CD1c-positive myeloid dendritic cell (primary cell): ENCODE measurements at regions not wholly inside any gene's neighbourhood (a gene's known extent, or its start where the extent isn't known, plus 50 kb on each side); places are given as distances from the start of the nearest gene placed in this dataset.

Source experiments
- DNase-seq: peaks from one replicate; pipeline ENCODE4 v3.0.0-alpha.2; 2016; ENCODE audit errors: extremely low spot score

DNA sequence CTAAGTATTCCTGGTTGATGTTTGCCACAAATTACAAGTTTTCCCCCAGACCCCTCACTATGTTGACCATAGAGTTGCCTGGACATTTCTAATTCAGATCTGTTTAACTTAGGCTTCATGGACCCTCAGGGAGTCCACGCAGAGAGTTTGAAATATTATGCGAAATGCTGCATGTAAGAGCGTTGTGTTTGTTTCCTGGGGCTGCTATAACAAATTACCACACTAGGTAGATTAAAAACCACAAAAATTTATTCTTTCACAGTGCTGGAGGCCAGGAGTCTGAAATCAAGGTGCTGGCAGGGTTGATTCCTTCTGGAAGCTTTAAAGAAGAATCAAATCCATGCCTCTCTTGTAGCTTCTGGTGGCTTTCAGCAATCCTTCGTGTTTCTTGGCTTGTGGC lies 177.9 kb upstream of the KITLG start:
- no peak for DNase-seq

DNA sequence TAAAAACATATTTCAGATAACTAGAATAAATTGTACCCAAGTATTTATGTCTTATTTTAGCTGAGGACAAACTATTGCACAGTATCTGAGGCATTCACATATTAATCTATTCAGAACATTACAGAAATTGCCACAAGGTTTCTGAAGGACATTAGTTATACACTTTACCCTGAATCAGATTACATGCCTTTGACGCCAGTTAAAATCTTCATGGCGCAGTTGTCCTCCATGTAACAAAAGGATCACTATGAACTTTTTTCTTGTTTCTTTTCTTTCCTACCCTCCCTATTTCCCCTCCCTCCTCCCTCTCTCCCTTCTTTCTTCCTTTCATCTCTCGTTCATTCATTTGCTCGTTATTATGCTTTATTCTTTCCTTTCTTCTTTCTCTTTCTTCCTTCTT lies 176.6 kb upstream of the KITLG start:
- DNase-seq, result no peak

DNA sequence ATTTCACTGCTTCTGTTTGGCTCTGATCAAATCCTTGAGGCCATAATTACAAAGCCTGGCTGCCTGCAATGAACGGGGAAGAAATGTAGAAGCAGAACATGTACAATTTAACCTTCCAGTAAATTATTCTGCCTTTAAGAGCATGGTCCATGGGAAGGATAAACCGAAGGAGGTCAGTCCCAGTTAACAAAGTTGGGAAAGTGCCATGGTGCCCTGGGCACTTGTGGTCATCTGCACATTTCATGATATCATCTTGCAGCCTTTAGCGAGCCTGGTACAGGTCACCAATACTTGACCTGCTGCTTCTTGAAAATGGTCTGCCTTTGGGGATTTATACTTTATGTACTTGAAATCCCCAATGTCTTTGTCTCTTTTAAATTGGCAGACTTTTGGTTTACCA lies 175.9 kb upstream of the KITLG start:
- DNase-seq, result no peak

DNA sequence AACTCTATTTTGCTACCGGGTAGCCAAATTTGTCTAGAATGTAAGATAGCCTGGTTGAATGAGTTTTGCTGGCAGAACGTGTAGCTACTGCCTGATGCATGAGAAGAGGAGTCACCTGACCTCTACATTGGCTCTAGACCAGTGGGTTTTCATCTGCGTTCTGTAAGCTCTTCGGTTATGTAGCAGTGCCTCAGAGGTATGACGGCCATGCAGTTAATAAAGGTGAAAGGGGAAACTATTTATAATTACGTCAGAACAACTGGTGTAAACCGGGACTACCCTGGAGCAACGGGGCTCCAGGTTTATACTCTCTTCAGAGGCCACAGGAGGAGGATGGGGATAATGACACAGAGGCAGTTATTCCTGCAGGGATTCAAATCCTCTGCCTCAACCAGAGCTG lies 173.4 kb upstream of the KITLG start:
- DNase-seq, result no peak

DNA sequence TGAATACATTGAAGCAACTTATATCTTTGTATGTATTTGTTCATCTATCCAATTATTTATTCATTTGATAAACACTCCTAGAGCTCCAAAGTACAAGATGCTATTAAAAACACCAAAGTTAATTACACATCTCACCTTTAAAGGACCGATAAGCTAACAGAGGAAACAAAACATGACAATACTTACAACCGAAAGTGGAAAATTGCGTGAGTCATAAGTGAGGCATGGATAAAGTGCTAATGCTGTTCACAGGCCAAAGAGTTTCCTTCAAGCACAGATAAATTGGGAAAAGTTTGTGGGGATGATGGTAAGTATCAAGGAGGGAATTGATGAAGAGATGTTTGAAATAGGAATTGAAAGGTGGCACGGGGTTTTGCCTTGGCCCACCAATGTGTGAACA lies 172.8 kb upstream of the KITLG start:
- no peak for DNase-seq

DNA sequence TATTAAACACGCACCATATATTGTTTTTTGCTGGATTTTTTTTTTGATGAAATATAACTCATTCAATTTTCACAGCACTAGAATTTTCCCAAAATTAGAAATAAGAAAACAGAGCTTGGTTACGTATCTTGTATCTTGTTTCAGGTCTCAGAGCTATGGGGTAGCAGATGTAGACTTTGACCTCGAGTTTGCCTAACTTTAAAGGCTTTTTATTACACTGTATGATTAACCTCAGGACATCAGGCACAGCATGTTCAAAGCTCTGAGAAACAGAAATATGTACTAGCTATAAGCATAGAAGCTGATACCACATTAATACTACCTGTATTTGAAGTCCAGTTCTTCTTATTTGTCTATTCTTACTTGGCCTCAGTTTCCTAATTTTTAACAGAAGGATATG lies 171.9 kb upstream of the KITLG start:
- DNase-seq, result no peak

DNA sequence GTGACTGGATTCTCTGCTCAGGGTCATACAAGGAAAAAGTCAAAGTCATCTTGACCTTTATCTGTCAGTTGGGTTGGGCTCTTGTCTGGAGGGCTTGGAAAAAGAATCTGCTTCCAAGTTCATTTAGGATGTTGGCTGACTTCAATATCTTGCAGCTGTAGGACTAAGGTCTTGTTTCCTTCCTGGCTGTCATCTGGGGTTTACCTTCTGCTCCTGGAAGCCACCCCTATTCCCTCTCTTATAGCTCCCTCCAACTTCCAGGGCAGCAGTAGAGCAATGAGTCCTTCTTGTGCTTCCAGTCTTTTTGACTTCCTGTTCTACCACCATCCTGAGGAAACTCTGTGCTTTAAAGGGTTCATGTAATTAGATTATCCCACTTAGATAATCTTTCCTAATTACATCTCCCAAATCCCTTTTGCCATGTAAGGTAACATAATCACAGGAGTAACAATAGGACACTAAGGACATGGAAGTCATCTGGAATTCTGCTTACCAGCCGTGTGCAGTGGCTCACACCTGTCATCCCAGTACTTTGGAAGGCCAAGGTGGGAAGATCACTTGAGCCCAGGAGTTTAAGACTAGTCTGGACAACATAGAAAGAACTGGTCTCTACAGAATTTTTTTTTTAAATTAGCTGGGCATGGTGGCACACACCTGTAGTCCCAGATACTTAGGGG lies 170.7 kb upstream of the KITLG start:
- no peak for DNase-seq

DNA sequence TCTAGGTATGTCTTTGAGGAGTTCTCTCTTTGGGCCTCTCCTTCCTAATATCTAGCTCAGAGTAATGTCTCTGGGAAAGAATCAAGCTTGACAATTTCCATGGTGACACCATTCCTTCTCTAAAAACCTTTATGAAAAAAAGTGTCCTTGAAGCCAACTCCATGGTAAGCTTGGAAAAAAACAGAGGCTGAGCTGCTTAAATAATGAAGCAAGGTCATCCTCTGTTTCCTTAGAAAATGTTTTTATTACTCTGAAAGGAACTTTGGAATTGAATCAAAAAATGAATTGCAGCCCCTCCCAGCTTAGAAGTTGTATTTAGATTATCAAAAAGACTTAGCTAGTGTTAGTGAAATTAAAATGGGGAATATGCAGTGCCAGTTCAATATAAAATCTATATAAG lies 166.1 kb upstream of the KITLG start:
- no peak for DNase-seq

DNA sequence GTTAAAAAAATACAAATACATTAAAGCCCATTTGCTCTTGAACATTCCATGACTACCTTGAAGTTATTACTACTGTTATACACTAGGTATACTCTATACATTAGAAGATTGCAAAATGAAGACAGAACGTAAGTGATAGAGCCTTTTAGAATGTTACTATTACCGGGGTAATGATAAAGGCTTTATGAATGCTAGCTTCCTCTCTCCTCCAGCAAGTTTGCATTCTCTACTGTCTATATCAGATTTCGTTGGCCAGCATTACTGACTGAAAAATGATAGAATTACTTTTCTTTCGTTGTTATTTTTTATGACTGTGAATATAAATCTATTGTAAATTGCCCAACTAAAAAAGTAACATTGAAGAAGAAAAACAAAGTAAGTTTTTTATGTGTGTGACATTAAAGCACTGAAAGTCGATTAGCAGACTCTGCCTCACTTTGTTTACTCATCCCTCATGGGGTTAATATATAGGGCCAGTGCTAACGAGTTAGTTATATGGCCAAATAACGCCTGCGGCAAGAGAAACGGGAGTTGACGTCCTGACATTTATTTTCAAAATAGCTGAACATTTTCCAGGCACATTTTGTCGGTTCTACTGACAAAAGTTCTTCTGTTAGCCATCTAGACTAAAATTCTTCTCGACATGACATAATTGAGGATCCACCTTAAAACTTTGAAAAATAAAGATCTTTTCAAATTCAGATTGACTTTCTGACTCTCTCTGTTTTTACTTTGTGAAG lies 163.8 kb upstream of the KITLG start:
- DNase-seq, result no peak

DNA sequence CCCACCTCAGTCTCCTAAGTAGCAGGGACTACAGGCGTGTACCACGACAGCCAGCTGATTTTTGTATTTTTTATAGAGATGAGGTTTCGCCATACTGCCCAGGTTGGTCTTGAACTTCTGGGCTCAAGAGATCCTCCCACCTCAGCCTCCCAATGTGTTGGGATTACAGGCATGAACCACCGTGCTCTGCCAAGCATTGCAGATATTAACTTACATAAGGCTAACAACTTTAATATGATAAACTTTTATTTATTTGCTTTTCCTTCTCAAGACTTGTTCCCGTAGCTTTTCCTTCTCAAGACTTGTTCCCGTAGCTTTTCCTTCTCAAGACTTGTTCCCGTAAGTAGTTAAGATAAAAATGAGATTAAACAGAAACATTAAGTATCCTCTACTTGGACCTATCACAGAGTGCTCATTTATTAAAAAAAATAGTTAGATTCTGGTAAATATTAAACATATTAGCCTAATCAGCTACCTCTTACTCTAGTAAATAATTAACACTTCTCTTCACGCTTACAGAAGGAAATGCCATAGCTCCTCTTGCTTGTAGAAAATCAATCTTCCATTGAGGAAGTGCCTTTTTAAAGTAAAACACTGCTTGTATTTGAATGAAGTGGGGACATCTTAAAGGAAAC lies 157.7 kb upstream of the KITLG start:
- DNase-seq, result no peak

DNA sequence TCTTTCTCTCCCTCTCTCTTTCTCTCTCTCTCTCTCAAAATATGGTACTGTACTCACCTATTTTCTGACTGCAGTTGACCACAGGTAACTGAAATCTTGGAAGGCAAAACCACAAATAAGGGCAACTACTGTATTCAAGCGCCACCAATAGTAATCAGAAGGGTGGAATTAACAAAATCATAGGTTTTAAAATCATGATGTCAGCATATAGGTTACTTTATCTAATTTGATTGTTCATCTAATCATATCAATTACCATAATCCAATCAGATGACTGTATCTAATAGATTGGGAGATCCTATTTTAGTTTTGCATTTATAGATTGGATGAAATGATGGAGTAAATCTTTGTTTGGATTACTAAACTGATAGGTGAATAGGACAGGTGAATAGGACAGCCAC lies 155.8 kb upstream of the KITLG start:
- DNase-seq, result no peak

DNA sequence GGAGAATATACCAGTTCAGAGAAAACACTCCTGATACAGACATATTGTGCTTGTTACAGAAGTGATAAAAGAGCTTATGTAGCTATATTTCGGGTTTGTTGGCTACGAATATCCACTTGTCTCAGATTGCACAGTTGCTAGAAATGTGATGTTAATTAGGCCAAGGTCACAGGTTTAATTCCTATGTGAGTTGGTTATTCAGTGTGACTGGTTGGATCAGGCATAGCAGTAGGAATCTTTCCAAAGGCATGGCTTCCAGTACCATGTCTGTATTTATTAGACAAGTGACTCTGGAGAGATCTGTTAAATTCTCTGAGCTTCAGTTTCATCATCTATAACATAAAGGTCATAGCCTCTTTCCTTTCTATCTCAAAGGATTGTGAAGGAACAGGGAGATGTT lies 152.7 kb upstream of the KITLG start:
- no peak for DNase-seq

DNA sequence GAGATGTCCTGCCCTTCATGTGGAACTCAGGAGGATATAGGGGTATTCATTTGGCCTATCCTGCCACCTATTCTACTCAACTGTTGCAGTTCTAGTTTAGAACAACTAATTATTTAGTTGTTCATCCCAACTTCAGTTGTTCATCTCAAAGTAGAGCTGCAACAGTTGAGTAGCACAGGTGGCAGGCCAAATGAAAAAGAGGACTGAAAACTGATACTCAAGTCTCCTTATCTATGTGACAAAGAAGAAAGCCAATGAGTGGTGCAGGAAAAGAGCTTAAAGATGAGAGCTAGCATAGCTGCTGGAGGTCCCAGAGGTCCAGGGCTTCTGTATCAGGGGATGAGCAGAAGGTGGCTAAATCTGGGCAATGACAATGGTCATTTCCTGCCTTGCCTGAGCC lies 148.9 kb upstream of the KITLG start:
- no peak for DNase-seq

DNA sequence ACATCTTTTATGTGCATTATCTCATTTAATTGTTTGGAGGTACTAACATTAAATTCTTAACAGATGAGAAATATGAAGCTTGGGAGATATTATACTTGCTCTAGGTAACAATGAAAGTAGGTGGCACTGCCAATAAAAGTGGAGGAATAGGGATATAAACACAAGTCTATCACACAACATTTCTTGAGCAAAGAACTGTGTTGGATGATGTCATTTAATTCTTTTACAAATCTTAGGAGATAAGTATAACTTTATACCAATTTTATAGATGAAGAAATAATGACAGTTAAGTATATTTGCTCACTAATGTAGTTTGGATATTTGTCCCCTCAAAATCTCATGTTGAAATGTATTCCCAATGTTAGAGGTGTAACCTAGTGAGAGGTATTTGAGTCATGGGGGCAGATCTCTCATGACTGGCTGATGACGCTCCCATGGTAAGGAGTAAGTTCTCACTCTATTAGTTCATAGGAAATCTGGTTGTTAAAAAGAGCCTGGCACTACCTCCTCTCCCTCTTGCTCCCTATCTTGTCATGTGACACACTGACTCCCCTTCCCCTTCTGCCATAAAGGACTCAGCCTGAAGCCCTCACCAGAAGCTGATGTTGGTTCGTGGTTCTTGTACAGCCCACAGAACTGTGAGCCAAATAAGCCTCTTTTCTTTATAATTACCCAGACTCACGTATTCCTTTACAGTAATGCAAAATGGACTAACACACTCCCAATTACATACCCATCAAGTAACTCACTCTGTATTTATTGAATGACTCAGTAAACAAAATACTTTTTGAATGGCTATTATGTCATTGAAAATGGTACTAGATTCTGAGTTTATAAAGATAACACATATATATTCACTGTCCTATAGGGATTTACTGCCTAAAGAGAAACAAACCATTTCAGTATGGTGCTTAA lies 146.8 kb upstream of the KITLG start:
- no peak for DNase-seq

DNA sequence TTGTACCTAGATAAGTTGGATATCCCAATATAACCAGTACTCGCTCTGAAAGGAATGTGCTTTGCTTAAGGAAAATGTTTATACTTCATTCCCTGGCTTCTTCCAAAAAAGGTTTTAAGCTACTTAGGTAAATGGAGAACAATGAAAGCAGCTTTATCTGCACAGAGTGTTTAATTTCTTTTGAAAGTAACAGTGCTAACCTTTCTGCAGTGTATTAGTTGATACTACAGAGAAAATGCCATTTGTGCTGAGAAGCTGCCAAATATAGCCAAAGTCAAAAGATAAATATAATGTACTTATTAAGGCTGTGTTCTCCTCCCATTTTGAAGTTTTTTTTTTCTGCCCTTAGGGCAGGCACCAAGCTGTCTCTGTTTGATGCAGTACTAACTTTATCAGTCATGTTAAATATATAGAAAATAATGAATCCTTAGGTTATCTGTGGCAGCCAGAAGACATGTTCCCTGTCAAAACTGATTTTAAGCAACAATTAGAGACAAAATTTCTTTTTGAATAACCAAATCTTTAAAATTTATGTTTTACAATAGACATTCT lies 145.4 kb upstream of the KITLG start:
- DNase-seq, result no peak

DNA sequence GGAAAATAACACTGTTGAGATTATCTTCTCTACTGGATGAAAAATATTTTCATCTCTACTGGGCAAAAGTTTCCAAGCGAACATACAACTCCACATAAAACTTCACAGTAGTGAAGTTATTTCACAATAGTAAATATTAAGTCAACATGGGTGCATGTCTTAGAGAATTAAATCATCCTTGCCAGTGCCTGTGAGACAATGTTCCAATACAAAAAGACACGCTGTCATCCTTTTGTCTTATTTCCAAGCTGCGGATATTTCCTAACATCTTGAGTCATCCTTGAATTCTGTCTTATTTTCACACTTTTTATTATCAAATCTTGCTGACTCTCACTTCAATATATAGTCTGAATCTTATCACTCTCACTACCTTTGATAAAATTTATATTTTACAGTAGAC lies 142.9 kb upstream of the KITLG start:
- no peak for DNase-seq

DNA sequence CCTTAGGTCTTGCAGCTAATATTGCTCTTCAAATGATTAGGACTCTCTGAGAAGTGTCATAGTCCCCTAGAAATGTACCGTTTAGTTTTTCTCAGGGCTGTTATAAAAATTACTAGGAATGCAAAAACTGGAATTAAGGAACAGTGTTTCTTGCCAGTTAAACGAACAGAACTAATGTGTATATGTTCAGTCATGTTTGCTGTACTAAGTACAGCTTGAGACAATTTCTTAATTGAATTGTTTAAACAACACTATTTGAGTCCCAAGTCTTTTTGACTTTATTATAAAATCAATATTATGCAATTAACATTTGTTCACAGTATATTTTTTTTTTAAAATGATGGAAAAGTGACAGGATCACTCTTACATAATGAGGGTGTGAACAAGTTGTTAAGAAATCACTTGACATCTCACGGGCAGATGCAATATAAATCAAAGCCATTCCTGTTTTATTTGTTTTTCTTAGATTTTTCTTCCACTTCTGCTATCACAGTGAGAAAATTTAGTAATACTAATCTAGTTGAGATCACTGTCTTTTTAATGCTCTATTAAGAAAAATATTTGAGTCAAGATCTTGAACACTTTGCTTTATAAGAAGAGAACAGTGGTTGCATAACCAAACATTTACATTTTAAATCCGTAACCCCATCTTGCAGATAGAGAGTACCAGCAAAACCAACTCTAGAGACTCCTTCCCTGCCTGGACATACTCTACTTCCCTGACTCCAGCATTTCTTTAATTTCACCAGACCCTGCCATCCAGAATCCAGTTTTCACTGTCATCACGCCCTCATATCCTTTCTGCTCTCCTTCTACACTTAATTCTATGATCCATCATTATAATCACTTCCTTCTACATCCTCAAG lies 140.7 kb upstream of the KITLG start:
- DNase-seq, result no peak

DNA sequence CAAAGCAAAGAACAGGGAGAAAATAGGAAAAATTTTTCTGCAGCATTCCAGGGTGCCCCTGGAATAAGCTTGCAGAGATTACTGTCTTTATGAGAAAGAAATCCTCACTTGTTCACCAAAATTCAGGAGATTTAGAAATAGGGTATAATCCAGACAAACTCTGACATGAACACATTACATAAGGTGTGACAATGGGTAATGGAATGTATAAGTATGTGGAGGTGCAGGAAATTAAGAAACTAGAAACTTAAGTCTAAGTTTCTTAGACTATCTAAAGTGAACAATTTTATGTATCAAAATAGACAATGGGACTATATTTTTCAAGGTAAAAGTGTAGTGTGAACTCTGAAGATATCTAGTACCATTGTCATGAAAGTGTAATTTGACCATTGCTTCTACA lies 140.0 kb upstream of the KITLG start:
- DNase-seq, result no peak

DNA sequence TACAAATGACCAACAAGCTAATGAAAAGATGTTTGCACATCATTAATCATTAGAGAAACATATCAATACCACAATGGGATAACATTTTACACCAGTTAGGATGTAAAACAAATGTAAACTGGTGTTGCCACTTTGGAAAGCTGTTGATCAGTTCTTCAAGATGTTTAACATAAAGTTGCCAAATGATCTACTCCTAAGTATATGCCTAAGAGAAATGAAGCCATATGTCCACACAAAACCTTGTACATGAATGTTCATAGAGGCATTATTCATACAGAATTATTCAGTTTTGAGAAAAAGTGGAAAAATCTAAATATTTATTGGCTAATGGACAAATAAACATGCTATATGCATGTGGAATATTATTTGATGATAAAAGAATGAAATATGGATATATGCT lies 136.9 kb upstream of the KITLG start:
- DNase-seq, result no peak

DNA sequence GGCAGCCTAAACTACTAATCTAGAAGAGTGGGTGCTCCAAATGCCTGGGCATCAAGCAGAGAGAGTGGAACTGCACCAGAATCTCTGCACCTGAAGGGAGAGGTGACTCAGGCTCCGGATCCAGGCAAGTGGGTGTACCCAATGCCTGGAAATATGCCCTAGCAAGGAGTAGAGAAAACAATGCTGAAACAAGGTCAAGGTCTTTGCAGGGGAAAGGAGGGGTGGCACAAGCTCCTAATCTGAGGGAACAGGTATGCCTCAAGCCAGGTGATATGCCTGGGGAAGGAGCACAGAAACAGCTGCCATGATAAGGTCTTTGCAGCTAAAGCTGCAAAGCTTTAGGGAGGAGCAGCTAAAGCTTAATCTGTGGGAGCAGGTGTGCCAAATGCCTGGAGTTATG lies 136.0 kb upstream of the KITLG start:
- DNase-seq, result no peak

DNA sequence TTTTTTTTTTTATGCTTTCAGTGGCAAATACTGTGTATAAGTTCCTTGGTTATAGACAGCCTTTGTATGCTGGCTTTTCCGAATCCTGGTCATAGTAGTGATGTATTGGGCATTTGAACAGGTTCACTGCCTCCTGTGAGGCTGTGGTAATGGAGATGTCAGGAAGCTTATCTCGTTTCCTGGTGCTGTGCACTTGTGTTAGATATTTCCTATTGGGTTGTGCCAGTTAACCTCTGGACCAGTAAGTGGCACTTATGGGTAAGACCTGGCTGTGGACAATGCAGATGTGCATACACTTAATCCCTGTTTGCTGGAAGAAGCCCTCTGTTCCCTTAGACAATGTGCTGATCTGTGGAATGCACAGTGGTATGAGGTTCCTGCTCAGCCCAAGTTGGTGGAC lies 135.4 kb upstream of the KITLG start:
- no peak for DNase-seq
